Lower leg skin (tissue), 4 donors: ENCODE measurements at regions not wholly inside any gene's neighbourhood (a gene's known extent, or its start where the extent isn't known, plus 50 kb on each side); places are given as distances from the start of the nearest gene placed in this dataset.

Source experiments
- DNase-seq, 2 donors: peaks; one replicate each; pipeline ENCODE4 v3.0.0-alpha.2; 2019; ENCODE audit warnings: low spot score in 2 of 2
- H3K4me3 ChIP-seq: fragments of 200-600 bp; sonication (generic); 2 replicates; pipeline ENCODE4 v1.5.1; 2017; ENCODE audit warnings: mild to moderate bottlenecking, low read depth; ENCODE audit not compliant: poor library complexity, severe bottlenecking
- CTCF ChIP-seq, 3 donors: fragments of 450-650 bp; IDR thresholded peaks; one replicate each; pipeline ENCODE4 v1.5.1; 2016; ENCODE audit warnings: antibody characterized with exemption in 3 of 3, mild to moderate bottlenecking in 3 of 3, moderate library complexity in 2 of 3
- POLR2A ChIP-seq, 2 donors: fragments of 450-650 bp; IDR thresholded peaks; one replicate each; pipeline ENCODE4 v1.6.1; 2016 to 2017; ENCODE audit warnings: antibody characterized with exemption in 2 of 2, mild to moderate bottlenecking in 1 of 2, moderate library complexity in 1 of 2
- WGBS, 2 donors: methylation state at CpG; one replicate each; pipeline ENCODE4 v1.1.5; 2018; 5-methylcytosine and 5-hydroxymethylcytosine counted together
- intact Hi-C: fragments of 100-400 bp; cut with DNase I; formaldehyde crosslinking; loops from one replicate; pipeline ENCODE4 v1.15.0; 2023; ENCODE audit warnings: low total_unique reads

- 81 to 83% methylated on average over 2 of the region's 2 CpGs for WGBS, 2 donors
- no peak overlapping the region for H3K4me3 ChIP-seq
- DNase-seq = no peak
- no peak for TF ChIP-seq POLR2A (IDR thresholded peaks at IDR 0.05)
- TF ChIP-seq CTCF (IDR thresholded peaks at IDR 0.05) = no peak
- intact Hi-C loops = no loop called here
These were observed 662.5 kb downstream of the CDH11 start for GRCh38 chr16:64459402-64459801.

GRCh38 chr16:64455275-64455674 lies 666.6 kb downstream of the CDH11 start:
- no peak for DNase-seq
- H3K4me3 ChIP-seq = no peak overlapping the region
- intact Hi-C loops = no loop called here
- 52 to 57% methylated on average over 1 of the region's 1 CpG for WGBS, 2 donors
- no peak for TF ChIP-seq POLR2A (IDR thresholded peaks at IDR 0.05)
- no peak for TF ChIP-seq CTCF (IDR thresholded peaks at IDR 0.05)

GRCh38 chr16:64453646-64454045 lies 668.2 kb downstream of the CDH11 start:
- intact Hi-C loops = no loop called here
- no peak for TF ChIP-seq CTCF (IDR thresholded peaks at IDR 0.05)
- no peak for DNase-seq
- H3K4me3 ChIP-seq = no peak overlapping the region
- 46 to 76% methylated on average over 2 of the region's 2 CpGs for WGBS, 2 donors

GRCh38 chr16:64452446-64452845 lies 669.4 kb downstream of the CDH11 start:
- no peak overlapping the region for H3K4me3 ChIP-seq
- no peak for DNase-seq
- intact Hi-C loops = no loop called here
- TF ChIP-seq POLR2A (IDR thresholded peaks at IDR 0.05) = no peak
- TF ChIP-seq CTCF (IDR thresholded peaks at IDR 0.05) = no peak

- no peak overlapping the region for H3K4me3 ChIP-seq
- intact Hi-C loops = no loop called here
- DNase-seq = no peak
- WGBS, 2 donors = 64 to 65% methylated on average over 4 of the region's 4 CpGs
- TF ChIP-seq CTCF (IDR thresholded peaks at IDR 0.05) (no peak), POLR2A (IDR thresholded peaks at IDR 0.05) (no peak)
These were observed 671.7 kb downstream of the CDH11 start for GRCh38 chr16:64450177-64450576.

GRCh38 chr16:64449506-64449905 lies 672.4 kb downstream of the CDH11 start:
- no peak overlapping the region for H3K4me3 ChIP-seq
- DNase-seq = no peak
- intact Hi-C loops = no loop called here
- TF ChIP-seq POLR2A (IDR thresholded peaks at IDR 0.05) (no peak), CTCF (IDR thresholded peaks at IDR 0.05) (no peak)
